ENCODE measurements at regions not wholly inside any gene's neighbourhood (a gene's known extent, or its start where the extent isn't known, plus 50 kb on each side); places are given as distances from the start of the nearest gene placed in this dataset.

DNA sequence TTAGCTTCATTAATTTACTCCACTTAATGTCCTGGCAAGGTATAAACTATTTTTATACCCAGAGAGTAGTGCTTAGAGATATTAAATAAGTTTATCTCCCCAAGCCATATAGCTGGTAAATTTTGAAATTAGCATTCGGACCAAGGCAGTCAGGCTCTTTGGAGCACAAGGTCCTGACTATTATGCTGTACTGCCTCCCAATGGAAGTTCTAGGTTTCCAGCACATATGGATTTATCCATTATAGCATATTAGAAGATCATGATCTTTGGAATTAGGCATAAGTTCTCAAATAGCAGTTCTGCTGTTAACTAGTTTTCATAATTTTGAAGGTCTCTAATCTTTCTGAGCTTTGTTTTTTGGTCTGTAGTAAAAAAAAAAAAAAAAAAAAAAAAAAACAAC lies 835.3 kb upstream of the EPHA7 start:
- no peak overlapping the region for H3K9ac ChIP-seq (ENCODE audit: low read length)
- H3K4me1 ChIP-seq (ENCODE audit: control insufficient read depth, insufficient read depth, low read length), result no peaks in the 10 kb centered on the region
- no peaks in the 10 kb centered on the region for H3K27me3 ChIP-seq (ENCODE audit: control insufficient read depth, insufficient read depth, low read length)

DNA sequence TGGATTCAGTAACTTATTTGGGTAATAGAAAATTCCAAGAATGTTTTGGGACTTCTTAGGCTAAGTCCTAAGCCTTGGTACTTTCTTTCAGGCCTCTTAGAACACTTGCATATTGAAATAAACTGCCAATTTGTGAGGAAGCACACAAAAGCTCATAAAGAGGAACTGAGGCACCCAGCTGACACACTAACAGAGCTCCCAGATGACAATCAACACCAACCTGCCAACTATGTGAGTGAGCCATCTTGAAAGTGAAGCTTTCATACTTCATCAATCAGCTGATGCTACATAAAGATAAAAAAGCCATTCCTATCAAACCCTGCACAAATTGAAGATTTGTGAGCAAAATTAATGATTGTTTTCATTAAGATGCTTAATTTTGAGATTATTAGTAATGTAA lies 832.5 kb upstream of the EPHA7 start:
- no peaks in the 10 kb centered on the region for H3K27me3 ChIP-seq (ENCODE audit: control insufficient read depth, insufficient read depth, low read length)
- H3K4me3 ChIP-seq (ENCODE audit: low read length), result no peak overlapping the region
- H3K4me1 ChIP-seq (ENCODE audit: control insufficient read depth, insufficient read depth, low read length), result no peaks in the 10 kb centered on the region

More for the DNA sequence above, 835.3 kb upstream of the EPHA7 start:
- H3K4me3 ChIP-seq (ENCODE audit: low read length), result no peak overlapping the region
- H3K27ac ChIP-seq (ENCODE audit: low read depth, low read length), result no peak overlapping the region
- no peaks in the 10 kb centered on the region for H3K36me3 ChIP-seq (ENCODE audit: control insufficient read depth, insufficient read depth, low read length)

DNA sequence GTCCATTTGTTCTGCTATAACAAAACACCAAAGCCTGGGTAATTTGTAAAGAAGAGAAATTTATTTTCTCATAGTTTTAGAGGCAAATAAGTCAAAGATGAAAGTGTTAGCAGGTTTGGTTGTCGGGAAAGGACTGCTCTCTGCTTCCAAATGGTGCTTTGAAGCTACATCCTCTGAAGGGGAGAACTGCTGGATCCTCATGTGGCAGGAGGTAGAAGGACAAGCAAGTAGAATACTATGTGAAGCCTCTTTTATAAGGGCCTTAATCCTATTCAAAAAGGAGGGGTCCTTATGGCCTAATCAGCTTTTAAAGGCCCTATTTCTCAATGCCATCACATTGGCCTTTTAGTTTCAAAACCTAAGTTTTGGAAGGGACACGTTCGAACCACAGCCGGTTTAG lies 826.0 kb upstream of the EPHA7 start:
- H3K4me3 ChIP-seq (ENCODE audit: low read length), result no peak overlapping the region
- no peaks in the 10 kb centered on the region for H3K36me3 ChIP-seq (ENCODE audit: control insufficient read depth, insufficient read depth, low read length)
- no peak overlapping the region for H3K9ac ChIP-seq (ENCODE audit: low read length)
- no peaks in the 10 kb centered on the region for H3K27me3 ChIP-seq (ENCODE audit: control insufficient read depth, insufficient read depth, low read length)
- no peaks in the 10 kb centered on the region for H3K4me1 ChIP-seq (ENCODE audit: control insufficient read depth, insufficient read depth, low read length)
- no peak overlapping the region for H3K27ac ChIP-seq (ENCODE audit: low read depth, low read length)

More for the DNA sequence above, 832.5 kb upstream of the EPHA7 start:
- Histone ChIP-seq H3K9ac (ENCODE audit: low read length) (no peak overlapping the region), H3K27ac (ENCODE audit: low read depth, low read length) (no peak overlapping the region), H3K36me3 (ENCODE audit: control insufficient read depth, insufficient read depth, low read length) (no peaks in the 10 kb centered on the region)

DNA sequence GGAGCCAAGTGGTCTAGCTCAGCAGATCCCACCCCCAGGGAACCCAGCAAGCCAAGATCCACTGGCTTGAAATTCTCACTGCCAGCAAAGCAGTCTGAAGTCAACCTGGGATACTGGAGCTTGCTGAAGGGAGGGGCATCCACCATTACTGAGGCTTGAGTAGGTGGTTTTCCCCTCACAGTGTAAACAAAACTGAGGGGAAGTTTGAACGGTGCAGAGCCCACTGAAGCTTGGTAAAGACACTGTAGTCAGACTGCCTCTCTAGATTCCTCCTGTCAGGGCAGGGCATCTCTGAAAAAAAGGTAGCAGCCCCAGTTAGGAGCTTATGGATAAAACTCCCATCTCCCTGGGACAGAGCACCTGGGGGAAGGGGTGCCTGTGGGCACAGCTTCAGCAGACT lies 819.5 kb upstream of the EPHA7 start:
- H3K27ac ChIP-seq (ENCODE audit: low read depth, low read length), result no peak overlapping the region
- H3K4me1 ChIP-seq (ENCODE audit: control insufficient read depth, insufficient read depth, low read length), result no peaks in the 10 kb centered on the region
- H3K36me3 ChIP-seq (ENCODE audit: control insufficient read depth, insufficient read depth, low read length), result no peaks in the 10 kb centered on the region
- H3K27me3 ChIP-seq (ENCODE audit: control insufficient read depth, insufficient read depth, low read length), result no peaks in the 10 kb centered on the region
- no peak overlapping the region for H3K9ac ChIP-seq (ENCODE audit: low read length)
- H3K4me3 ChIP-seq (ENCODE audit: low read length), result no peak overlapping the region

DNA sequence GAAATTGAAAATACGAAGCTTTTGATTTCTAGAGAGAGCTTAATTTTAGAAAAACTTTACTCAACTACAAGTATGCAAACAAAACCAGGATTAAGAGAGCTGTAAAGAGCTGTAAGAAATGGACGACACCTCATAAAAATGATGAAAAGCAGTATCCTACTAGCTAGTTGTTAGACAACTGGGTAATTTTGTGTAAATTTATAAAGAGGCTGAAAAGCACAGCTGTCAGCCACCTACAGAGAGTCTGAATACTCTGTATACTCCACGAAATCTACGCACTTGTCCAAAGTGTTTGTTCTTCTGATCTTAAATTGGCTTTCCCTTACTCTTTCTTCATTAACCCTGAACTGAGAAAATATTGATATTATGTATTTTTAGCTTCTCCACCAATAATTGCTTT lies 808.4 kb upstream of the EPHA7 start:
- no peak overlapping the region for H3K9ac ChIP-seq (ENCODE audit: low read length)
- no peak overlapping the region for H3K4me3 ChIP-seq (ENCODE audit: low read length)
- H3K27me3 ChIP-seq (ENCODE audit: control insufficient read depth, insufficient read depth, low read length), result no peaks in the 10 kb centered on the region
- no peaks in the 10 kb centered on the region for H3K36me3 ChIP-seq (ENCODE audit: control insufficient read depth, insufficient read depth, low read length)
- H3K27ac ChIP-seq (ENCODE audit: low read depth, low read length), result no peak overlapping the region
- no peaks in the 10 kb centered on the region for H3K4me1 ChIP-seq (ENCODE audit: control insufficient read depth, insufficient read depth, low read length)

DNA sequence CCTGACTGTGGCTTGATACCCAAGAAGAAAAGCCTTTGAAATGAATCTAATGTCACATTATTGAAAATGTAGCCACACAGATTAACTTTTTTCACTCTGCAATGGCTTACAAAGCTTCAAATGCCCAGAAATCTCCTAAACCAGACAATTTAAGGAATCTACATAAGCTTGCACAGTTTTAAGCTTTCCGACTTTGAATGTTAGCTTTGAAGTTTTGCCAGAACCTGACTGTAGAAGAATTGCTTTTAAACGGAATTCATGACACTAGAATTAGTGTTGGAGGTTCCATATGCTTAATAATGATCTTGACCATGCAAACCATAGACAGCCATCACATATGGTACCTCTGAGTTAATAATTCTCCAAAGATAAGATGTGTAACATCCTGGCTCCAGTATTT lies 798.5 kb upstream of the EPHA7 start:
- Histone ChIP-seq H3K27me3 (ENCODE audit: control insufficient read depth, insufficient read depth, low read length) (no peaks in the 10 kb centered on the region), H3K27ac (ENCODE audit: low read depth, low read length) (no peak overlapping the region), H3K4me3 (ENCODE audit: low read length) (no peak overlapping the region), H3K4me1 (ENCODE audit: control insufficient read depth, insufficient read depth, low read length) (no peaks in the 10 kb centered on the region), H3K36me3 (ENCODE audit: control insufficient read depth, insufficient read depth, low read length) (no peaks in the 10 kb centered on the region), H3K9ac (ENCODE audit: low read length) (no peak overlapping the region)

DNA sequence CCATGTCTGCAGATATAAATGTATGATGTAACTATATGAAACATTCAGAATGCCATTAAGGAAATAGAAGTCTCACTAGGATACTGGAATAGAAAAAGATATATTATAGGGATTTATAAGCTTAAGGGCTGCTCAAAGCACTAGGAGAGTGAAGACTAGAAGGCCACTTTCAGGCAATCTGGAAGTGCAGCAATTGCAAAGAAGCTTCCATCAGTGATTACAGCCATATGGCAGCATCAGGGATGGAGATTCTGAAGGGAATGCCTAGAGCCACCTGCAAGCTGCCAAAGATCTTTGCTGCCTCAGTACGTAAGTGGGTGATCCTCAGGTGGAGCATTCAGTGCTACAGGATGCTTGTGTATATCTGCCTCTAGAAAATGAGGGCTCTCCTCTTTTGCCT lies 796.2 kb upstream of the EPHA7 start:
- Histone ChIP-seq H3K4me3 (ENCODE audit: low read length) (no peak overlapping the region), H3K4me1 (ENCODE audit: control insufficient read depth, insufficient read depth, low read length) (no peaks in the 10 kb centered on the region), H3K27me3 (ENCODE audit: control insufficient read depth, insufficient read depth, low read length) (no peaks in the 10 kb centered on the region), H3K9ac (ENCODE audit: low read length) (no peak overlapping the region), H3K36me3 (ENCODE audit: control insufficient read depth, insufficient read depth, low read length) (no peaks in the 10 kb centered on the region), H3K27ac (ENCODE audit: low read depth, low read length) (no peak overlapping the region)

DNA sequence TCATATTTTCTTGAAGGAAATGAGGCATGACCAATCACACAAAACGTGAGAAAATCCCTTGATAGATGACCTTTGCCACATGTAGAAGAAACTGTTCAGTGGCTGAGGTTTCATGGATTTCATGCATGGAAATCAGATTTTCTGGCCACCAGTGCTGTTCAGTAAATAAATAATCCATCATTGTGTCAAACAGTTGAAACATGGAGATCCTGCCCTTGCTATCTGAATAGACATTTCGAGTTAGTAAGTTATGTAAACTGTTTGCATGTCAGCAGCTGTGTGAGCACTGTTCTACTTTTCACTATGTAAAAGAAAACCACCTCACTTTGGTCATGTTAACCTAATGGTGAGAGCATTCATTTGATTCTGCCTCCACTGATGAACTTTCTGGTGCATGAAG lies 793.9 kb upstream of the EPHA7 start:
- no peak overlapping the region for H3K9ac ChIP-seq (ENCODE audit: low read length)

DNA sequence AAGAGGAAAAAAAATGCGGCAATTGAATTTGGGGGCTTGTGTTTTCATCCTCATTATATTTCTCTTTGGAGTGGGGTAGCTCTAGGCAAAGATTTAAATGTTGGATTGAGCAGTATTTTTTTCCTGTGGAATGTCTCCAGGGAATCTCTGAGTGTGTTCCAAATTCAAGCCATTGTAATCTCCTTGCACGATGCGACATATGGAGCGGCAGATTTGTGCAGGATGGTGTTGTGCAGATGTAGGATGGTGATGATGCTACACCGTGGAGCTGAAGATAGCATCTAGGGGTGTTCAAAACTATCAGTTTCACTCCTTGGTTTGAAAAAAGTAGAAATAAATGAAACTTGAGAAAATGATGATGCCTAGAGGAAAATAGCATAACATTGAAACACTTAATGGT lies 777.5 kb upstream of the EPHA7 start:
- H3K4me1 ChIP-seq (ENCODE audit: control insufficient read depth, insufficient read depth, low read length), result no peaks in the 10 kb centered on the region
- no peaks in the 10 kb centered on the region for H3K36me3 ChIP-seq (ENCODE audit: control insufficient read depth, insufficient read depth, low read length)
- H3K27me3 ChIP-seq (ENCODE audit: control insufficient read depth, insufficient read depth, low read length), result no peaks in the 10 kb centered on the region
- no peak overlapping the region for H3K27ac ChIP-seq (ENCODE audit: low read depth, low read length)
- no peak overlapping the region for H3K9ac ChIP-seq (ENCODE audit: low read length)
- no peak overlapping the region for H3K4me3 ChIP-seq (ENCODE audit: low read length)

More for the DNA sequence above, 793.9 kb upstream of the EPHA7 start:
- no peaks in the 10 kb centered on the region for H3K27me3 ChIP-seq (ENCODE audit: control insufficient read depth, insufficient read depth, low read length)
- H3K27ac ChIP-seq (ENCODE audit: low read depth, low read length), result no peak overlapping the region
- no peak overlapping the region for H3K4me3 ChIP-seq (ENCODE audit: low read length)
- no peaks in the 10 kb centered on the region for H3K4me1 ChIP-seq (ENCODE audit: control insufficient read depth, insufficient read depth, low read length)
- H3K36me3 ChIP-seq (ENCODE audit: control insufficient read depth, insufficient read depth, low read length), result no peaks in the 10 kb centered on the region

DNA sequence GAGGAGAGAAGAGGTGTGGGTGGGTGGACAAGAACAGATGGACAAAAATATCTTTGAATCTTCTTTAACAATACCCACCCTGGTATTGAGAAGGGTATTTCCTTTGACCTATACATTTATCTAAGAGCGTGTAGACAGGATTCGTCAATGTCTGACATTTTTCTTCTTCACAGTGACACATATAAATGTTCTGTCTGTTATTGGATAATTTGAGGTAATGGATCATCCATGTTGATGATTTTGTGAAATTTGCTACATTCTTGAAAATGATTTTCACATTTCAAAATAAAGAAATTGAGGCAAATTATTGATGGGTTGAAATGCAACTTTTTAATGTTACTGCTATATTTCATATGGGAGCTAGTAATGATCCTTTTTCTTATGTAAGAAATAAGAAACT lies 770.7 kb upstream of the EPHA7 start:
- Histone ChIP-seq H3K27ac (ENCODE audit: low read depth, low read length) (no peak overlapping the region), H3K4me3 (ENCODE audit: low read length) (no peak overlapping the region), H3K36me3 (ENCODE audit: control insufficient read depth, insufficient read depth, low read length) (no peaks in the 10 kb centered on the region), H3K4me1 (ENCODE audit: control insufficient read depth, insufficient read depth, low read length) (no peaks in the 10 kb centered on the region), H3K9ac (ENCODE audit: low read length) (no peak overlapping the region), H3K27me3 (ENCODE audit: control insufficient read depth, insufficient read depth, low read length) (no peaks in the 10 kb centered on the region)

DNA sequence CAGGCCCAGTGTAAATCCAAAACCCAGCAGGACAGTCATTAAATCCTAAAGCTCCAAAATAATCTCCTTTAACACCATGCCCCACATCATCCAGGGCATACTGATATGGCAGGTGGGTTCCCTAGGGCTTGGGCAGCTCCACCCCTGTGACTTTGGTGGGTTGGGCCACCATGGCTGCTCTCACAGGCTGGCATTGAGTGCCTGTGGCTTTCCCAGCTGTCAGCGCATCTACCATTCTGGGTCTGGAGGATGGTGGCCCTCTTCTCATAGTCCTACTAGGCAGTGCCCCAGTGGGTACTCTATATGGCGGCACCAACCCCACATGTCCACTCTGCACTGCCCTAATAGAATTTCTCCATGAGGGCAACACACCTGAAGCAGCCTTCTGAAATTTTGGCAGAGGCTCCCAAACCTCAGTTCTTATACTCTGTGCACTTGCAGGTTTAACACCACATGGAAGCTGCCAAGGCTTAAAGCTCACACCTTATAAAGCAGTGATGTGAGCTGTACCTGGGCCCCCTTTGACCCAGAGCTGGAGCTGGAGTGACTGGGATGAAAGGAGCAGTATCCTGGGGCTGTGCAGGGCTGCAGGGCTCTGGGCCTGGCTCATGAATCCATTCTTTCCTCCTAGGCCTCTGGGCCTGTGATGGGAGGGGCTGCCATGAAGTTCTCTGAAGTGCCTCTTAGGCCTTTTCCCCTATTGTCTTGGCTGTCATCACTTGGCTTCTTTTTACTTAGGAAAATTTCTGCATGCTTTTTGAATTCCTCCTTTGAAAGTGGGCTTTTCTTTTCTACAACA lies 765.5 kb upstream of the EPHA7 start:
- Histone ChIP-seq H3K36me3 (ENCODE audit: control insufficient read depth, insufficient read depth, low read length) (no peaks in the 10 kb centered on the region), H3K4me3 (ENCODE audit: low read length) (no peak overlapping the region)

DNA sequence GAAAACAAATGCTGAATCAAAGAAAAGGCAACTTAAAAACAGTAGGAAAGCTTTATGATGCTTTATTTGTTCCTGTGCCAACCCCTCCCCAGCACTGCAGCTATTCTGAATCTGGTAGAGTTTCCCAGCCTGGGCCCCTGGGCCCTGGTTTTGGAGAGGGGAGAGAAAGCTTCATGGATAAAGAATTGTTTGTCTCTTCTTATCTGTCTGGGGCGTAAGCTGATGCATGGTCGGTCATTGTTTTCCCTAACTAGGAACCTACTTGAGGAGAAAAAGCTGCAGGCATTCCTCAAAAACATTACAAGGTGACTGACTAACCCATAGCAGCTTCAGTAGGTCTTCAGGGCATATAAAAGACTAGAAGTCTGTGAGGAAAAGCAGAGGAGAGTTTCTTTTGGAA lies 758.1 kb upstream of the EPHA7 start:
- H3K27ac ChIP-seq (ENCODE audit: low read depth, low read length), result no peak overlapping the region
- no peaks in the 10 kb centered on the region for H3K36me3 ChIP-seq (ENCODE audit: control insufficient read depth, insufficient read depth, low read length)
- H3K4me1 ChIP-seq (ENCODE audit: control insufficient read depth, insufficient read depth, low read length), result peaks cover 3% of the 10 kb centered on the region
- no peak overlapping the region for H3K4me3 ChIP-seq (ENCODE audit: low read length)
- H3K27me3 ChIP-seq (ENCODE audit: control insufficient read depth, insufficient read depth, low read length), result no peaks in the 10 kb centered on the region
- H3K9ac ChIP-seq (ENCODE audit: low read length), result no peak overlapping the region

More for the DNA sequence above, 765.5 kb upstream of the EPHA7 start:
- Histone ChIP-seq H3K9ac (ENCODE audit: low read length) (no peak overlapping the region), H3K4me1 (ENCODE audit: control insufficient read depth, insufficient read depth, low read length) (no peaks in the 10 kb centered on the region), H3K27me3 (ENCODE audit: control insufficient read depth, insufficient read depth, low read length) (no peaks in the 10 kb centered on the region), H3K27ac (ENCODE audit: low read depth, low read length) (no peak overlapping the region)

DNA sequence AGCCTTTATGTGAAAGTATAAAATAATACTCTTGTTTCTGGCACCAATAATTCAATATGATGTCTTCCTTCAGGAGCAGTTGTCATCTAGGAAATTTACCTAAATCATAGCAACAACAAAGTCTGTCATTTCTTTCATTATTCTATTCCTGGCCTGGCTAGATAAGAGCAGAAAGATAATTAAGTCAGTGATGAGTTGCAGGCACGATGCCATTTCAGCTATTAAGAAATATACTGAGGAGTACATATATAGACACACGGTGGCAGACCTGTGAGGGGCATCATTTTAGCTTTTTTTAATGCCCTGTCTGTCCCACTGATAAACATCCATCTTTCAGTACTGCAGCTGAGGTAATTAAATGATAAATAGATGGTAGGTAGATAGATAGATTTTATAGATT lies 756.1 kb upstream of the EPHA7 start:
- H3K27me3 ChIP-seq (ENCODE audit: control insufficient read depth, insufficient read depth, low read length), result no peaks in the 10 kb centered on the region
- no peaks in the 10 kb centered on the region for H3K36me3 ChIP-seq (ENCODE audit: control insufficient read depth, insufficient read depth, low read length)
- peaks cover 3% of the 10 kb centered on the region for H3K4me1 ChIP-seq (ENCODE audit: control insufficient read depth, insufficient read depth, low read length)
- H3K9ac ChIP-seq (ENCODE audit: low read length), result no peak overlapping the region
- H3K27ac ChIP-seq (ENCODE audit: low read depth, low read length), result no peak overlapping the region
- no peak overlapping the region for H3K4me3 ChIP-seq (ENCODE audit: low read length)
